Osteoblast (primary cell): ENCODE measurements at regions not wholly inside any gene's neighbourhood (a gene's known extent, or its start where the extent isn't known, plus 50 kb on each side); places are given as distances from the start of the nearest gene placed in this dataset.

Source experiments
- DNase-seq: peaks from one replicate; pipeline ENCODE4 v3.0.0; 2011; ENCODE audit warnings: low spot score, mixed read lengths; ENCODE audit not compliant: insufficient read length; ENCODE audit errors: missing footprints
- H2AFZ ChIP-seq: 2 replicates; pipeline ENCODE4 v1.6.0; 2011; ENCODE audit warnings: mild to moderate bottlenecking, low read length
- H3K27ac ChIP-seq: 2 replicates; pipeline ENCODE4 v1.5.1; 2011; ENCODE audit warnings: mild to moderate bottlenecking, low read depth, low read length, moderate library complexity
- H3K27me3 ChIP-seq: 2 replicates; pipeline ENCODE4 v1.6.0; 2012; ENCODE audit warnings: mild to moderate bottlenecking, control low read depth, inconsistent platforms, low read length, moderate library complexity; ENCODE audit not compliant: insufficient read depth
- H3K36me3 ChIP-seq: 2 replicates; pipeline ENCODE4 v1.5.1; 2011; ENCODE audit warnings: mild to moderate bottlenecking, low read length, control low read depth, moderate library complexity; ENCODE audit not compliant: insufficient read depth
- H3K4me1 ChIP-seq: 2 replicates; pipeline ENCODE4 v1.5.1; 2011; ENCODE audit warnings: mild to moderate bottlenecking, low read length, control low read depth, moderate library complexity; ENCODE audit not compliant: insufficient read depth
- H3K4me2 ChIP-seq: 2 replicates; pipeline ENCODE4 v1.6.0; 2011; ENCODE audit warnings: mild to moderate bottlenecking, low read length; ENCODE audit not compliant: insufficient read depth
- H3K4me3 ChIP-seq: fragments of 200-600 bp; sonication (generic); 3 replicates; pipeline ENCODE4 v1.5.1; 2012; ENCODE audit warnings: mild to moderate bottlenecking, low read length, inconsistent platforms; ENCODE audit not compliant: insufficient read depth
- H3K79me2 ChIP-seq: 2 replicates; pipeline ENCODE4 v1.6.0; 2012; ENCODE audit warnings: mild to moderate bottlenecking, low read length, control low read depth, inconsistent platforms; ENCODE audit not compliant: insufficient read depth
- H3K9me3 ChIP-seq: 2 replicates; pipeline ENCODE4 v1.5.1; 2011; ENCODE audit warnings: low read depth, low read length, control low read depth
- H4K20me1 ChIP-seq: 2 replicates; pipeline ENCODE4 v1.6.0; 2012; ENCODE audit warnings: mild to moderate bottlenecking, low read length, control low read depth; ENCODE audit not compliant: insufficient read depth
- TF ChIP-seq, protein P1 (sequence below): IDR thresholded peaks from 2 replicates; pipeline ENCODE4 v1.5.1; 2011; ENCODE audit warnings: mild to moderate bottlenecking, low read depth, low read length, moderate library complexity; ENCODE audit errors: extremely low read depth

GRCh38 chr3:117471831-117472230 is 762.3 kb downstream of the TUSC7 start:
- Histone ChIP-seq H3K79me2 (no peaks in the 10 kb centered on the region), H3K27ac (no peak overlapping the region), H3K4me1 (no peaks in the 10 kb centered on the region), H3K27me3 (no peaks in the 10 kb centered on the region), H3K36me3 (no peaks in the 10 kb centered on the region), H3K4me2 (no peak overlapping the region), H2AFZ (no peak overlapping the region), H3K9me3 (no peaks in the 10 kb centered on the region), H3K4me3 (no peak overlapping the region), H4K20me1 (no peaks in the 10 kb centered on the region)
- TF ChIP-seq, protein P1, sequence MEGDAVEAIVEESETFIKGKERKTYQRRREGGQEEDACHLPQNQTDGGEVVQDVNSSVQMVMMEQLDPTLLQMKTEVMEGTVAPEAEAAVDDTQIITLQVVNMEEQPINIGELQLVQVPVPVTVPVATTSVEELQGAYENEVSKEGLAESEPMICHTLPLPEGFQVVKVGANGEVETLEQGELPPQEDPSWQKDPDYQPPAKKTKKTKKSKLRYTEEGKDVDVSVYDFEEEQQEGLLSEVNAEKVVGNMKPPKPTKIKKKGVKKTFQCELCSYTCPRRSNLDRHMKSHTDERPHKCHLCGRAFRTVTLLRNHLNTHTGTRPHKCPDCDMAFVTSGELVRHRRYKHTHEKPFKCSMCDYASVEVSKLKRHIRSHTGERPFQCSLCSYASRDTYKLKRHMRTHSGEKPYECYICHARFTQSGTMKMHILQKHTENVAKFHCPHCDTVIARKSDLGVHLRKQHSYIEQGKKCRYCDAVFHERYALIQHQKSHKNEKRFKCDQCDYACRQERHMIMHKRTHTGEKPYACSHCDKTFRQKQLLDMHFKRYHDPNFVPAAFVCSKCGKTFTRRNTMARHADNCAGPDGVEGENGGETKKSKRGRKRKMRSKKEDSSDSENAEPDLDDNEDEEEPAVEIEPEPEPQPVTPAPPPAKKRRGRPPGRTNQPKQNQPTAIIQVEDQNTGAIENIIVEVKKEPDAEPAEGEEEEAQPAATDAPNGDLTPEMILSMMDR, result no peak
- DNase-seq, result no peak

DNA sequence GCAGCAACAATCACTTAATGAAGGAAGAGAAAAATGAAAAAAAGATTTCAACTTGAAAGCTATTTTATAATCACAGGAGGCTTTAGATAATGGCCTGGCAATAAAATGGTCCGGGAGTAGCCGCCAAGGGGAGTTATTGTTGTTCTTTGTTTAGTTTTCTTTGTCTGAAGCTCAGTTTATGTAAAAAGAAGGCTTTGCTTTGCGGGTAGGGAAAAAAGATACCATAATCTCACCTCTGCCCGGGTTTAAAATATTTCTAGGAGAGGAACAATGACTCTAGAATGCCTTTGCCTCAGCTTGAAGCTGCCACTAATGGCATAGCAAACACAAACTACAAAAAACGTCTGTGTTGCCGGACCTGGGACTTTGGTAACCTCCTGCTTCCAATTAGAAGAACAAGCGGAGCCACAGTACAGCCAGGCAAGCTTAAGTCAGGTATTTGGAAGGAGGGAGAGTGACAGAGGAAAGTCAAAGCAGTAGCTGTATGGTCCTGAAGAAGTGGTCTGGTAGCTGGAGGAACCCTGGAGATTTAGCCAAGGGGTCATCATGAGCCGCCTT is 764.5 kb downstream of the TUSC7 start:
- no peaks in the 10 kb centered on the region for H3K27me3 ChIP-seq
- H3K27ac ChIP-seq, result no peak overlapping the region
- DNase-seq, result no peak
- TF ChIP-seq, protein P1, result no peak
- H3K9me3 ChIP-seq, result no peaks in the 10 kb centered on the region
- H3K79me2 ChIP-seq, result no peaks in the 10 kb centered on the region
- no peaks in the 10 kb centered on the region for H4K20me1 ChIP-seq
- H2AFZ ChIP-seq, result no peak overlapping the region
- H3K4me1 ChIP-seq, result no peaks in the 10 kb centered on the region
- no peaks in the 10 kb centered on the region for H3K36me3 ChIP-seq
- no peak overlapping the region for H3K4me2 ChIP-seq
- H3K4me3 ChIP-seq, result no peak overlapping the region

DNA sequence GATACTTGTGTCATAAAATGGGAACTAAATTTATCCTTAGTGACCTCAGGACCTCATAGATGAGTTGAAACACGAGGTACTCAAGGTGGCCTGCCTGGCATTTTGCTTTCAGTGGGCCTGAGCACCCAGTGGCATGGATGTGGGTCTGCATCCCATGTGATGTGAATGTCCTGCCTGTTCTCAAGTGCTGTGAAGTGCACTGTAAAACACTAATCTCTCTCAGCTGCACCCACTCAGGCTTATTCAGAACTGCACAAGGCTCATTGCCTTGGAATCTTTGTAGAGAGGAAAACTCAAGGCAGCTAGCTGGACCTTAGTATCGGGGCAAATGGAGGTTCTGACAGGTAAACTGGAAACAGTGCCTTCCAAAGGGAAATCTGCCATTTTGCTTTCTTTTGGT is 767.0 kb downstream of the TUSC7 start:
- TF ChIP-seq, protein P1, result no peak
- H3K79me2 ChIP-seq, result no peaks in the 10 kb centered on the region
- no peak overlapping the region for H3K4me3 ChIP-seq
- no peaks in the 10 kb centered on the region for H3K9me3 ChIP-seq
- H3K36me3 ChIP-seq, result no peaks in the 10 kb centered on the region
- H3K27ac ChIP-seq, result no peak overlapping the region
- no peaks in the 10 kb centered on the region for H3K27me3 ChIP-seq
- H3K4me2 ChIP-seq, result no peak overlapping the region
- H2AFZ ChIP-seq, result no peak overlapping the region
- H4K20me1 ChIP-seq, result no peaks in the 10 kb centered on the region
- no peaks in the 10 kb centered on the region for H3K4me1 ChIP-seq
- DNase-seq, result no peak

DNA sequence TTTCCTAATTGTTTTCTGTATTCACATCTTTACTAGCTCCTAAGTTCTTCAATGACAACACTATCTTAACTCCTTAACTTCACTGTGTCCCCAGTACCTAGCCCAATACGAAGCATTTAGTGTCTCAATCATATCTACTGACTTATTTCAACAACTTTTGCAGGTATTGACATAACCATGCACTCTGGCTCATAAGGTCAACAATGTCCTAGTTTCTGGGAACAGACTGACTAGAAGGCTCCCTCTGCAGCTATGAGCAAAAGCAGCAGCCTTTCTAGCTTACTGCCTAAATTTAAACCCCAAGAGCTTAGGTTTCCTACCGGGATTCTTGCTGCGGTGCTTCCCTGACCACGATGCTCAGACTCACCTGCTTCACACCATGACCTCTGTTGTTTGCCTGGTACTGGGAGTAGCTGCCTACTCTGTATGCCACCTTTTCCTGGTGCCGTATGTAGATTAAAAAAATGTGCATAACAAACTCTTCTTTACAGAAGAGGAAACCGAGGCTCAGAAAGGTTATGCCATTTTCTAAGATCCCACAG is 767.7 kb downstream of the TUSC7 start:
- no peak overlapping the region for H3K4me3 ChIP-seq
- H3K27ac ChIP-seq, result no peak overlapping the region
- H3K4me2 ChIP-seq, result no peak overlapping the region
- no peaks in the 10 kb centered on the region for H4K20me1 ChIP-seq
- H2AFZ ChIP-seq, result no peak overlapping the region
- no peaks in the 10 kb centered on the region for H3K27me3 ChIP-seq
- TF ChIP-seq, protein P1, result no peak
- no peaks in the 10 kb centered on the region for H3K4me1 ChIP-seq
- no peaks in the 10 kb centered on the region for H3K36me3 ChIP-seq
- no peaks in the 10 kb centered on the region for H3K79me2 ChIP-seq
- DNase-seq, result peak; percentile 3
- no peaks in the 10 kb centered on the region for H3K9me3 ChIP-seq
